Ascending aorta (tissue), 2 donors: ENCODE measurements at regions not wholly inside any gene's neighbourhood (a gene's known extent, or its start where the extent isn't known, plus 50 kb on each side); places are given as distances from the start of the nearest gene placed in this dataset.

Source experiments
- DNase-seq, 2 donors: peaks; one replicate each; pipeline ENCODE4 v3.0.0-alpha.2; 2019; ENCODE audit warnings: low spot score in 2 of 2
- H3K27ac ChIP-seq, 2 donors: fragments of 200-600 bp; sonication (generic); one replicate each; pipeline ENCODE4 v1.5.1; 2016 to 2017; ENCODE audit warnings: mild to moderate bottlenecking in 1 of 2
- H3K27me3 ChIP-seq: fragments of 200-600 bp; sonication (generic); one replicate; pipeline ENCODE4 v1.5.1; 2017
- H3K36me3 ChIP-seq, 2 donors: fragments of 200-600 bp; sonication (generic); one replicate each; pipeline ENCODE4 v1.5.1; 2016
- H3K4me1 ChIP-seq, 2 donors: fragments of 200-600 bp; sonication (generic); one replicate each; pipeline ENCODE4 v1.5.1; 2016 to 2017; ENCODE audit warnings: mild to moderate bottlenecking in 1 of 2
- H3K4me3 ChIP-seq, 2 donors: fragments of 200-600 bp; sonication (generic); one replicate each; pipeline ENCODE4 v1.5.1; 2016 to 2017; ENCODE audit warnings: mild to moderate bottlenecking in 1 of 2
- H3K9me3 ChIP-seq, 2 donors: fragments of 200-600 bp; sonication (generic); one replicate each; pipeline ENCODE4 v1.5.1; 2016
- CTCF ChIP-seq, 3 experiments: fragments of 200-600 bp in 2 of 3; fragments of 450-650 bp in 1 of 3; sonication (generic) in 2 of 3; IDR thresholded peaks; one replicate each; pipeline ENCODE4 v1.5.1; 2016 to 2019; ENCODE audit warnings: antibody characterized with exemption in 3 of 3, mild to moderate bottlenecking in 1 of 3, moderate library complexity in 1 of 3
- intact Hi-C: fragments of 100-400 bp; cut with DNase I; formaldehyde crosslinking; loops from one replicate; pipeline ENCODE4 v1.15.1; 2023

- H3K4me1 ChIP-seq, result no peaks in the 10 kb centered on the region
- no peaks in the 10 kb centered on the region for H3K9me3 ChIP-seq
- DNase-seq, result no peak
- no peak overlapping the region for H3K27ac ChIP-seq
- H3K4me3 ChIP-seq, result no peak overlapping the region
- TF ChIP-seq CTCF (IDR thresholded peaks at IDR 0.05), result no peak
- H3K36me3 ChIP-seq, result no peaks in the 10 kb centered on the region
- no peaks in the 10 kb centered on the region for H3K27me3 ChIP-seq
- intact Hi-C loops, result no loop called here
These were observed 141.4 kb upstream of the PIK3R1 start for GRCh38 chr5:68074048-68074632.

- DNase-seq, result no peak
- Histone ChIP-seq H3K9me3 (no peaks in the 10 kb centered on the region), H3K27ac (no peak overlapping the region), H3K36me3 (no peaks in the 10 kb centered on the region), H3K4me1 (no peaks in the 10 kb centered on the region), H3K27me3 (no peaks in the 10 kb centered on the region), H3K4me3 (no peak overlapping the region)
- TF ChIP-seq CTCF (IDR thresholded peaks at IDR 0.05), result no peak
- intact Hi-C loops, result no loop called here
These were observed 143.8 kb upstream of the PIK3R1 start for GRCh38 chr5:68071736-68072135.

- Histone ChIP-seq H3K4me1 (no peaks in the 10 kb centered on the region), H3K9me3 (no peaks in the 10 kb centered on the region), H3K27me3 (no peaks in the 10 kb centered on the region), H3K4me3 (no peak overlapping the region), H3K36me3 (no peaks in the 10 kb centered on the region), H3K27ac (no peak overlapping the region)
- intact Hi-C loops, result no loop called here
- no peak for TF ChIP-seq CTCF (IDR thresholded peaks at IDR 0.05)
- DNase-seq, result no peak
These were observed 144.3 kb upstream of the PIK3R1 start for GRCh38 chr5:68071282-68071632.

- H3K27ac ChIP-seq, result no peak overlapping the region
- H3K4me1 ChIP-seq, result no peaks in the 10 kb centered on the region
- no peak overlapping the region for H3K4me3 ChIP-seq
- no peak for TF ChIP-seq CTCF (IDR thresholded peaks at IDR 0.05)
- H3K36me3 ChIP-seq, result no peaks in the 10 kb centered on the region
- no peak for DNase-seq
- peaks cover 0 to 3% of the 10 kb centered on the region in 2 donors for H3K9me3 ChIP-seq
- intact Hi-C loops, result no loop called here
- no peaks in the 10 kb centered on the region for H3K27me3 ChIP-seq
These were observed 144.8 kb upstream of the PIK3R1 start for GRCh38 chr5:68070591-68071281.

GRCh38 chr5:68067976-68068603 lies 147.5 kb upstream of the PIK3R1 start:
- no peak for TF ChIP-seq CTCF (IDR thresholded peaks at IDR 0.05)
- Histone ChIP-seq H3K4me1 (no peaks in the 10 kb centered on the region), H3K36me3 (no peaks in the 10 kb centered on the region), H3K27ac (no peak overlapping the region), H3K9me3 (peaks cover 0 to 4% of the 10 kb centered on the region in 2 donors), H3K4me3 (no peak overlapping the region), H3K27me3 (no peaks in the 10 kb centered on the region)
- intact Hi-C loops, result no loop called here
- DNase-seq, result no peak
